ENCODE measurements at regions not wholly inside any gene's neighbourhood (a gene's known extent, or its start where the extent isn't known, plus 50 kb on each side); places are given as distances from the start of the nearest gene placed in this dataset.

GRCh38 chr6:63460971-63461370, 111.3 kb upstream of the LOC128125822 start:
- no peak for TF ChIP-seq ZFX (IDR thresholded peaks at IDR 0.05)
- TF ChIP-seq CTCF (conservative IDR thresholded peaks at IDR 0.05) = no peak
